IMR-90 (cell line): ENCODE measurements at regions not wholly inside any gene's neighbourhood (a gene's known extent, or its start where the extent isn't known, plus 50 kb on each side); places are given as distances from the start of the nearest gene placed in this dataset.

Experiments
- ATAC-seq: fragments of 200-7000 bp; cut with Tn5 transposase; 2 replicates; pipeline ENCODE4 v1.9.1; 2020; ENCODE audit warnings: low read depth, mild to moderate bottlenecking, moderate library complexity
- BruUV-seq: library from RNA; stranded (reverse); fragments of 400-500 nt; replicated peaks from 2 replicates; lab custom pipeline; 2021; lab: Mats Ljungman, UMichigan
- CTCF ChIA-PET: fragments of 300-600 bp; formaldehyde crosslinking; extraction: SDS; loops from one replicate; lab custom pipeline; 2021; ENCODE audit warnings: antibody characterized with exemption; lab: Yijun Ruan, JAX
- POLR2A ChIA-PET: fragments of 300-600 bp; sonication (Branson Sonifier 250); formaldehyde crosslinking; loops from one replicate; lab custom pipeline; 2022; ENCODE audit warnings: antibody characterized with exemption; ENCODE audit not compliant: unreplicated experiment; lab: Charles Lee
- DNase-seq: peaks from one replicate; pipeline ENCODE4 v3.0.0; 2013
- H2AFZ ChIP-seq: replicated peaks from 2 replicates; pipeline ENCODE3; 2013; ENCODE audit warnings: low read length, mild to moderate bottlenecking; ENCODE audit not compliant: poor library complexity
- H2AK5ac ChIP-seq: 2 replicates; pipeline ENCODE4 v1.6.1; 2013; ENCODE audit warnings: low read depth, low read length, inconsistent platforms
- H2AK9ac ChIP-seq: replicated peaks from 2 replicates; pipeline ENCODE3; 2013; ENCODE audit warnings: mild to moderate bottlenecking, low read depth, low read length, moderate library complexity; ENCODE audit not compliant: poor library complexity
- H2BK120ac ChIP-seq: 2 replicates; pipeline ENCODE4 v1.6.1; 2013; ENCODE audit warnings: low read depth, low read length, inconsistent platforms
- H2BK15ac ChIP-seq: 3 replicates; pipeline ENCODE4 v1.6.1; 2013; ENCODE audit warnings: low read depth, low read length, inconsistent platforms
- H2BK20ac ChIP-seq: 2 replicates; pipeline ENCODE4 v1.6.1; 2013; ENCODE audit warnings: low read depth, mild to moderate bottlenecking, inconsistent platforms, low read length, moderate library complexity
- H2BK5ac ChIP-seq: 2 replicates; pipeline ENCODE4 v1.6.1; 2013; ENCODE audit warnings: mild to moderate bottlenecking, low read depth, low read length, inconsistent platforms; ENCODE audit not compliant: poor library complexity, severe bottlenecking
- H3K14ac ChIP-seq: replicated peaks from 2 replicates; pipeline ENCODE4 v1.6.1; 2013; ENCODE audit warnings: low read depth, low read length, inconsistent platforms
- H3K18ac ChIP-seq: 2 replicates; pipeline ENCODE4 v1.6.1; 2013; ENCODE audit warnings: low read depth, low read length, control low read depth
- H3K23ac ChIP-seq: 2 replicates; pipeline ENCODE4 v1.6.1; 2013; ENCODE audit warnings: low read depth, low read length, inconsistent platforms
- H3K27ac ChIP-seq: 2 replicates; pipeline ENCODE4 v1.5.1; 2013; ENCODE audit warnings: mild to moderate bottlenecking, control low read depth, low read length; ENCODE audit not compliant: insufficient read depth
- H3K27me3 ChIP-seq: 2 replicates; pipeline ENCODE4 v1.6.1; 2013; ENCODE audit warnings: low read length; ENCODE audit not compliant: control insufficient read depth, insufficient read depth
- H3K36me3 ChIP-seq: 2 replicates; pipeline ENCODE4 v1.6.1; 2013; ENCODE audit warnings: low read length, mixed read lengths; ENCODE audit not compliant: control insufficient read depth, insufficient read depth
- H3K4ac ChIP-seq: 2 replicates; pipeline ENCODE4 v1.6.1; 2013; ENCODE audit warnings: low read depth, low read length, inconsistent platforms
- H3K4me1 ChIP-seq: 2 replicates; pipeline ENCODE4 v1.6.1; 2013; ENCODE audit warnings: low read length, mixed read lengths; ENCODE audit not compliant: control insufficient read depth, insufficient read depth
- H3K4me2 ChIP-seq: 2 replicates; pipeline ENCODE4 v1.6.1; 2013; ENCODE audit warnings: low read depth, mild to moderate bottlenecking, control low read depth, low read length, moderate library complexity
- H3K4me3 ChIP-seq: 2 replicates; pipeline ENCODE4 v1.5.1; 2013; ENCODE audit warnings: low read depth, mild to moderate bottlenecking, control low read depth, low read length, moderate library complexity; ENCODE audit not compliant: insufficient read depth
- H3K56ac ChIP-seq: 2 replicates; pipeline ENCODE4 v1.6.1; 2013; ENCODE audit warnings: low read length, inconsistent platforms; ENCODE audit not compliant: insufficient read depth; ENCODE audit errors: extremely low read depth
- H3K79me1 ChIP-seq, 2 experiments: 2 replicates each; pipeline ENCODE4 v1.6.1; 2013; ENCODE audit warnings: low read length in 2 of 2, inconsistent platforms in 1 of 2, low read depth in 1 of 2
- H3K9ac ChIP-seq: 2 replicates; pipeline ENCODE4 v1.6.1; 2013; ENCODE audit warnings: low read depth, low read length, control low read depth
- H3K9me1 ChIP-seq: 2 replicates; pipeline ENCODE4 v1.6.1; 2013; ENCODE audit warnings: low read length, inconsistent platforms; ENCODE audit not compliant: insufficient read depth
- H3K9me3 ChIP-seq: 2 replicates; pipeline ENCODE4 v1.6.1; 2013; ENCODE audit warnings: low read length; ENCODE audit not compliant: control insufficient read depth, insufficient read depth
- H4K20me1 ChIP-seq: 2 replicates; pipeline ENCODE4 v1.6.1; 2013; ENCODE audit warnings: low read length, inconsistent platforms; ENCODE audit not compliant: insufficient read depth
- H4K5ac ChIP-seq: 2 replicates; pipeline ENCODE4 v1.6.1; 2013; ENCODE audit warnings: mild to moderate bottlenecking, low read depth, low read length, control low read depth
- H4K8ac ChIP-seq, 2 experiments: 2 replicates each; pipeline ENCODE4 v1.6.1; 2013; ENCODE audit warnings: low read depth in 2 of 2, low read length in 2 of 2, control low read depth in 1 of 2, inconsistent platforms in 1 of 2
- H4K91ac ChIP-seq: 2 replicates; pipeline ENCODE4 v1.6.1; 2013; ENCODE audit warnings: low read depth, low read length, inconsistent platforms; ENCODE audit not compliant: insufficient read depth
- BHLHE40 ChIP-seq: fragments of 150-350 bp; IDR thresholded peaks from 2 replicates; pipeline ENCODE4 v1.6.1; 2016; ENCODE audit warnings: mild to moderate bottlenecking, low read depth, low read length
- CEBPB ChIP-seq: IDR thresholded peaks from 2 replicates; pipeline ENCODE4 v1.6.1; 2012; ENCODE audit warnings: low read depth, low read length, improper control_type of control experiment
- CHD1 ChIP-seq: IDR thresholded peaks from 2 replicates; pipeline ENCODE4 v1.6.1; 2012; ENCODE audit warnings: low read depth, low read length, improper control_type of control experiment
- ELK1 ChIP-seq: fragments of 150-350 bp; IDR thresholded peaks from 2 replicates; pipeline ENCODE4 v1.6.1; 2016; ENCODE audit warnings: low read depth, mild to moderate bottlenecking, low read length, moderate library complexity, borderline replicate concordance
- FOS ChIP-seq: fragments of 150-350 bp; IDR thresholded peaks from 2 replicates; pipeline ENCODE4 v1.6.1; 2016; ENCODE audit warnings: low read depth, low read length
- MAFK ChIP-seq: IDR thresholded peaks from 2 replicates; pipeline ENCODE4 v1.6.1; 2012; ENCODE audit warnings: low read depth, low read length, improper control_type of control experiment
- MAZ ChIP-seq: IDR thresholded peaks from 2 replicates; pipeline ENCODE4 v1.6.1; 2012; ENCODE audit warnings: low read depth, mild to moderate bottlenecking, low read length, improper control_type of control experiment, moderate library complexity, borderline replicate concordance
- MXI1 ChIP-seq: IDR thresholded peaks from 2 replicates; pipeline ENCODE4 v1.6.1; 2012; ENCODE audit warnings: low read depth, mild to moderate bottlenecking, low read length, moderate library complexity, borderline replicate concordance
- NFE2L2 ChIP-seq: fragments of 150-350 bp; IDR thresholded peaks from 2 replicates; pipeline ENCODE4 v1.6.1; 2016; ENCODE audit warnings: low read depth, mild to moderate bottlenecking, low read length
- POLR2A ChIP-seq: IDR thresholded peaks from 2 replicates; pipeline ENCODE4 v1.6.1; 2012; ENCODE audit warnings: mild to moderate bottlenecking, low read depth, low read length
- RAD21 ChIP-seq: IDR thresholded peaks from 2 replicates; pipeline ENCODE4 v1.6.1; 2012; ENCODE audit warnings: low read length, improper control_type of control experiment
- RCOR1 ChIP-seq: IDR thresholded peaks from 2 replicates; pipeline ENCODE4 v1.6.1; 2012; ENCODE audit warnings: mild to moderate bottlenecking, low read length, improper control_type of control experiment; ENCODE audit not compliant: insufficient replicate concordance
- RFX5 ChIP-seq: IDR thresholded peaks from 2 replicates; pipeline ENCODE4 v1.8.0; 2012; ENCODE audit warnings: low read depth, mild to moderate bottlenecking, low read length, moderate library complexity
- SMC3 ChIP-seq: fragments of 150-350 bp; IDR thresholded peaks from 2 replicates; pipeline ENCODE4 v1.6.1; 2016; ENCODE audit warnings: low read depth, mild to moderate bottlenecking, antibody characterized with exemption, low read length, moderate library complexity
- WGBS, 2 experiments: methylation state at CpG; one replicate each; pipeline versions ENCODE4 v1.1.5 to v1.1.7; 2013; ENCODE audit warnings: missing lambda C conversion rate in 2 of 2; ENCODE audit not compliant: insufficient read length in 1 of 2; ENCODE audit errors: extremely low coverage in 2 of 2; 5-methylcytosine and 5-hydroxymethylcytosine counted together
- dilution Hi-C: fragments of 300-500 bp; cut with HindIII; formaldehyde crosslinking; loops from one replicate; pipeline ENCODE4 v1.14.3; 2018; ENCODE audit warnings: low sequenced_read_pairs; ENCODE audit not compliant: unreplicated experiment
- in situ Hi-C: fragments of 300-500 bp; cut with MboI; formaldehyde crosslinking; loops from 3 replicates; pipeline ENCODE4 v1.14.3; 2019; ENCODE audit warnings: low sequenced_read_pairs, inconsistent platforms, mixed read lengths
- intact Hi-C: fragments of 100-400 bp; cut with micrococcal nuclease; formaldehyde crosslinking; loops from 2 replicates; pipeline ENCODE4 v1.10.0; 2022
- TF ChIP-seq, protein P1 (sequence below): conservative IDR thresholded peaks from 2 replicates; pipeline ENCODE4 v1.5.1; 2012; ENCODE audit warnings: mild to moderate bottlenecking, low read depth, low read length, improper control_type of control experiment
- TF ChIP-seq, protein P2 (sequence below): fragments of 150-350 bp; IDR thresholded peaks from 2 replicates; pipeline ENCODE4 v1.6.1; 2017; ENCODE audit warnings: mild to moderate bottlenecking, antibody characterized with exemption, low read length, low read depth

DNA sequence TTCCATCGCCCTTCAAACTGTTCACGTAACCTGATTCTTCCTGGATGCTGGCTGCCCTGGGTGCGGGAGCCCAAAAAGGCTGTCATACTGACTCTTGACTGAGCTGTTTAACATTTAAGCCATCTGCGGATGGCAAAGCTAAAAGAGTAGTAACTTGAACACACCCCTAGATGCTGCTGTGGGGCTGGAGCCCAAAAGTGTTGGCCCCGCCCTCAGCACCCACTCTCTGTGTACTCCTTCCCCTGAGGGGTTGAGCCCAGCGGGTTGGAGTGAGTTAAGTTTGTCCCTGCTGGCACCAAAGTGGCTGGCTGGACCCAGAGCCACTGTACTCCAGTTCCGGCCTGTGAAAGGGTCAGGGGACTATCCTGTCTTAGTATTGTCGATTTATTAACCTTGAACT is 640.6 kb downstream of the PTPRU start:
- no peaks in the 10 kb centered on the region for H3K79me1 ChIP-seq
- ATAC-seq: no peak
- no peak overlapping the region for H3K23ac ChIP-seq
- in situ Hi-C loops (no loop called here), dilution Hi-C loops (no loop called here), intact Hi-C loops (no loop called here)
- no peak overlapping the region for H4K91ac ChIP-seq
- no peak overlapping the region for H2AK9ac ChIP-seq
- H3K27ac ChIP-seq: no peak overlapping the region
- no peak overlapping the region for H4K8ac ChIP-seq
- H3K18ac ChIP-seq: no peak overlapping the region
- H3K4me1 ChIP-seq: no peaks in the 10 kb centered on the region
- no peaks in the 10 kb centered on the region for H3K9me1 ChIP-seq
- H3K4ac ChIP-seq: no peak overlapping the region
- H3K9me3 ChIP-seq: no peaks in the 10 kb centered on the region
- BruUV-seq: no TSS peak
- no peaks in the 10 kb centered on the region; the same call in 1 of the 2 replicates for H3K27me3 ChIP-seq
- WGBS, 2 experiments: 50% methylated on average over 2 of the region's 8 CpGs; no CpG with 5 or more reads in 1 of the 2 experiments
- H3K4me2 ChIP-seq: no peak overlapping the region
- no peak overlapping the region for H3K9ac ChIP-seq
- ChIA-PET POLR2A (no interaction called here), CTCF (no interaction called here)
- H3K36me3 ChIP-seq: no peaks in the 10 kb centered on the region
- TF ChIP-seq POLR2A (no peak), MXI1 (no peak), RFX5 (no peak), RCOR1 (no peak), NFE2L2 (no peak), BHLHE40 (no peak), FOS (no peak), CHD1 (no peak), RAD21 (no peak), ELK1 (no peak), CEBPB (no peak), MAZ (no peak), SMC3 (no peak), MAFK (no peak)
- TF ChIP-seq, protein P1, sequence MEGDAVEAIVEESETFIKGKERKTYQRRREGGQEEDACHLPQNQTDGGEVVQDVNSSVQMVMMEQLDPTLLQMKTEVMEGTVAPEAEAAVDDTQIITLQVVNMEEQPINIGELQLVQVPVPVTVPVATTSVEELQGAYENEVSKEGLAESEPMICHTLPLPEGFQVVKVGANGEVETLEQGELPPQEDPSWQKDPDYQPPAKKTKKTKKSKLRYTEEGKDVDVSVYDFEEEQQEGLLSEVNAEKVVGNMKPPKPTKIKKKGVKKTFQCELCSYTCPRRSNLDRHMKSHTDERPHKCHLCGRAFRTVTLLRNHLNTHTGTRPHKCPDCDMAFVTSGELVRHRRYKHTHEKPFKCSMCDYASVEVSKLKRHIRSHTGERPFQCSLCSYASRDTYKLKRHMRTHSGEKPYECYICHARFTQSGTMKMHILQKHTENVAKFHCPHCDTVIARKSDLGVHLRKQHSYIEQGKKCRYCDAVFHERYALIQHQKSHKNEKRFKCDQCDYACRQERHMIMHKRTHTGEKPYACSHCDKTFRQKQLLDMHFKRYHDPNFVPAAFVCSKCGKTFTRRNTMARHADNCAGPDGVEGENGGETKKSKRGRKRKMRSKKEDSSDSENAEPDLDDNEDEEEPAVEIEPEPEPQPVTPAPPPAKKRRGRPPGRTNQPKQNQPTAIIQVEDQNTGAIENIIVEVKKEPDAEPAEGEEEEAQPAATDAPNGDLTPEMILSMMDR: no peak
- TF ChIP-seq, protein P2, sequence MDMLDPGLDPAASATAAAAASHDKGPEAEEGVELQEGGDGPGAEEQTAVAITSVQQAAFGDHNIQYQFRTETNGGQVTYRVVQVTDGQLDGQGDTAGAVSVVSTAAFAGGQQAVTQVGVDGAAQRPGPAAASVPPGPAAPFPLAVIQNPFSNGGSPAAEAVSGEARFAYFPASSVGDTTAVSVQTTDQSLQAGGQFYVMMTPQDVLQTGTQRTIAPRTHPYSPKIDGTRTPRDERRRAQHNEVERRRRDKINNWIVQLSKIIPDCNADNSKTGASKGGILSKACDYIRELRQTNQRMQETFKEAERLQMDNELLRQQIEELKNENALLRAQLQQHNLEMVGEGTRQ: no peak
- H2BK20ac ChIP-seq: no peak overlapping the region
- no peak for DNase-seq
- no peak overlapping the region for H4K5ac ChIP-seq
- no peak overlapping the region for H2BK120ac ChIP-seq
- no peak overlapping the region for H3K14ac ChIP-seq
- H2BK15ac ChIP-seq: no peak overlapping the region
- no peak overlapping the region for H3K4me3 ChIP-seq
- H2AFZ ChIP-seq: no peak overlapping the region
- no peak overlapping the region for H2AK5ac ChIP-seq
- H4K20me1 ChIP-seq: no peaks in the 10 kb centered on the region
- no peak overlapping the region for H3K56ac ChIP-seq
- H2BK5ac ChIP-seq: no peak overlapping the region
